Lower leg skin (tissue), 3 donors: ENCODE measurements at regions not wholly inside any gene's neighbourhood (a gene's known extent, or its start where the extent isn't known, plus 50 kb on each side); places are given as distances from the start of the nearest gene placed in this dataset.

Experiments used
- CTCF ChIP-seq, 3 donors: fragments of 450-650 bp; IDR thresholded peaks; one replicate each; pipeline ENCODE4 v1.5.1; 2016; ENCODE audit warnings: antibody characterized with exemption in 3 of 3, mild to moderate bottlenecking in 3 of 3, moderate library complexity in 2 of 3
- POLR2A ChIP-seq, 2 donors: fragments of 450-650 bp; IDR thresholded peaks; one replicate each; pipeline ENCODE4 v1.6.1; 2016 to 2017; ENCODE audit warnings: antibody characterized with exemption in 2 of 2, mild to moderate bottlenecking in 1 of 2, moderate library complexity in 1 of 2

DNA sequence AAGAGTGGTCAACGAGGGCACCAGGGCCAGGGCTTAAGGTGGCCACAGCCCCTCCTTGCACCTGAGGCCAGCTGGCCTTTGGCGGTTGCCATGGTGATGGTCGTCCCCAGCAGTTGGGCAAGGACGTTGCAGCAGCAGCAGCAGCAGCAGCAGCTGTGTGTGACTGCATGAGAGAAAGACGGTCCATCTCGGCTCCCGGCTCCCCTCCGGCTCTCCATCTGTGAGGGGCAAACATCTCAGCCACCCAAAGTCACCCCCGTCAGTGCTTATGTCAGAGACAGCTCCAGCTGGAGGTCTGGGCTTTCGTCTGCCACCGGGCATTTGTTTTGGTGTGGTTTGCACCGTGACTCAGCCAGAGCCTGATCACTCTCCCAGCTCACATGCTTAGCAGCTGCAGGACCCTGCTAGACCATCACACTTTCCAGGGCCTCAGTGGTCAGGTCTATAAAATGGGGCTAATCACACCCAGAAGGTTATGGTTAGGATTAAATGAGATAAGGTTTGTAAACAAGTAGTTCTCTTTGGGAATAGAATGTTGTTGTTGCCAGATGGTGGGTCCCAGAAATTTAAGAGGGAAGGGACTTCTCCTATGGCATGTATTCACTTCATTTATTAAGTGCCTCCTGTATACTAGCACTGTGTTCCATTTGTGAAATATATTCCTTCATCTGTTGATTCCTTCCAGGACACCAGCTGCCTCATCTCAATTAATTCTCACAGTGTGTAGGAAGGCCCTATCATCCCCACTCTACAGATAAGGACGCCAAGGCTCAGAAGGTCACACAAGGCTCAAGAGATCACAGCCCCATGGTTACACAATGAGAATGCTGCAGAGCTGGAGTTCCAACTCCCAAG, 212.6 kb upstream of the LHX5 start:
- TF ChIP-seq CTCF (IDR thresholded peaks at IDR 0.05) (no peak), POLR2A (IDR thresholded peaks at IDR 0.05) (no peak)
